AG10803 (cell line): ENCODE measurements at regions not wholly inside any gene's neighbourhood (a gene's known extent, or its start where the extent isn't known, plus 50 kb on each side); places are given as distances from the start of the nearest gene placed in this dataset.
"Not testable (repeated sequence)": the region's sequence is repeated elsewhere in the genome, so short reads cannot be mapped to it uniquely, and the experiment has no call there.

Experiments
- DNase-seq: peaks from one replicate; pipeline ENCODE4 v3.0.0; 2010; ENCODE audit warnings: low read depth
- H3K4me3 ChIP-seq: 2 replicates; pipeline ENCODE4 v1.5.1; 2011; ENCODE audit warnings: mild to moderate bottlenecking, low read length, control low read depth
- TF ChIP-seq, protein P1 (sequence below): conservative IDR thresholded peaks from 2 replicates; pipeline ENCODE4 v1.5.1; 2011; ENCODE audit warnings: mild to moderate bottlenecking, low read length, control low read depth, inconsistent platforms

DNA sequence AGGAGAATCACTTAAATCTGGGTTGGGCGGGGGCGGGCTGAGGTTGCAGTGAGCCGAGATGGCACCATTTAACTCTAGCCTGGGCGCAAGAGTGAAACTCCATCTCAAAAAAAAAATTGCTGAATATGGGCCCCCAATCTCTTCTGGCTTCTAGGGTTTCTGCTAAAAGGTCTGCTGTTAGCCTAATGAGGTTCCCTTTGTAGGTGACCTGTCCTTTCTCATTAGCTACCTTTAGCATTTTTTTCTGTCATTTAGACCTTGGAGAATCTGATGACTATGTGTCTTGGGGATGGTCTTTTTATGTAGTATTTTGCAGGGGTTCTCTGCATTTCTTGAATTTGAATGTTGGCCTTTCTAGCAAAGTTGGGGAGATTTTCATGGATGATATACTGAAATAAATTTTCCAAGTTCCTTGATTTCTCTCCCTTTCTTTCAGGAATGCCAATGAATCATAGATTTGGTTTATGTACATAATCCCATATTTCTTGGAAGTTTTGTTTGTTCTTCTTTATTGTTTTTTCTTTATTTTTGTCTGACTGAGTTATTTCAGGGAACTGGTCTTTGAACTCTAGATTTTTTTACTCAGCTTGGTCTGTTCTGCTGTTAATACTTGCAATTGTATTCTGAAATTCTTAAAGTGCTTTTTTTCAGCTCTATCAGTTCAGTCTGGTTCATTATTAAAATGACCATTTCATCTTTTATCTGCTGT, 181.5 kb downstream of the TTC6 start:
- no peak for DNase-seq
- no peak overlapping the region for H3K4me3 ChIP-seq
- TF ChIP-seq, protein P1, sequence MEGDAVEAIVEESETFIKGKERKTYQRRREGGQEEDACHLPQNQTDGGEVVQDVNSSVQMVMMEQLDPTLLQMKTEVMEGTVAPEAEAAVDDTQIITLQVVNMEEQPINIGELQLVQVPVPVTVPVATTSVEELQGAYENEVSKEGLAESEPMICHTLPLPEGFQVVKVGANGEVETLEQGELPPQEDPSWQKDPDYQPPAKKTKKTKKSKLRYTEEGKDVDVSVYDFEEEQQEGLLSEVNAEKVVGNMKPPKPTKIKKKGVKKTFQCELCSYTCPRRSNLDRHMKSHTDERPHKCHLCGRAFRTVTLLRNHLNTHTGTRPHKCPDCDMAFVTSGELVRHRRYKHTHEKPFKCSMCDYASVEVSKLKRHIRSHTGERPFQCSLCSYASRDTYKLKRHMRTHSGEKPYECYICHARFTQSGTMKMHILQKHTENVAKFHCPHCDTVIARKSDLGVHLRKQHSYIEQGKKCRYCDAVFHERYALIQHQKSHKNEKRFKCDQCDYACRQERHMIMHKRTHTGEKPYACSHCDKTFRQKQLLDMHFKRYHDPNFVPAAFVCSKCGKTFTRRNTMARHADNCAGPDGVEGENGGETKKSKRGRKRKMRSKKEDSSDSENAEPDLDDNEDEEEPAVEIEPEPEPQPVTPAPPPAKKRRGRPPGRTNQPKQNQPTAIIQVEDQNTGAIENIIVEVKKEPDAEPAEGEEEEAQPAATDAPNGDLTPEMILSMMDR, result no peak

DNA sequence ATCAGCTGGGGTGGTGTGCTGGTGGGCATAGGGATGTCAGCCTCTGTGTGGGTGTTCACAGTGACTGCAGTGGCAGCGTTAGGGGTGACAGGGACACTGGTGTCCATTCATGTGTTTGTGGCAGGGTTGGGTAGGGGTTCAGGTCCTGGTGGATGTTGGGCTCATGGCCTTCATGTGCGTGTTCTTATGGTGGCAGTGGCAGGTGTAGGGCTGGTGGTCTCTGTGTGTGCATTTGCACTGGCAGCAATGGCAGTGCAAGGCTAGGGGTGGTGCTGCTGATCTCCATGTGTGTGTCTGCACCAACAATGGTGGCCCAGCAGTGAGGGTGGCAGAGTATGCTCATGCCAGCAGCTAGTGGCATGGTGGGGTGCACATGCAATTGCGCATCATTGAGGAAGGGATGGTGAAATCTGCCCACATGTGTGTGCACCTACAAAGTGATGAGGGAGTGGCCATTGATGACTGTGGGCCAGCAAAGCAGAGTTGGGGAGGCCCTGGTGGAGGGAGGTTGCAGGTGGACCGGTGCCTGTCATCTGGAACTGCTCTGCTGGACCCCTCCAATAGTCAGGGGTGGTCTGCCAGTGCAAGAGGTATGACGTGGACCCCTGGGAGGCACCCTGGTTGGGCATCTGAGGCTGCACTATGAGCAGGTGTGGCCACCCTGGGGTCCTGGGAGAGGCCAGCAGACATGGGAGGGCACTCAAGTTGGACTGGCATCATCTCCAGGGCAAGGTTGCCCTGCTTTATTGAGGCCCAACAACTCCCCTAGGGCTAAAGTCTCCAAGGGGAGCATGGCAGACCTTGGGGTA, 182.9 kb downstream of the TTC6 start:
- no peak overlapping the region for H3K4me3 ChIP-seq
- TF ChIP-seq, protein P1, result no peak
- DNase-seq, result no peak

DNA sequence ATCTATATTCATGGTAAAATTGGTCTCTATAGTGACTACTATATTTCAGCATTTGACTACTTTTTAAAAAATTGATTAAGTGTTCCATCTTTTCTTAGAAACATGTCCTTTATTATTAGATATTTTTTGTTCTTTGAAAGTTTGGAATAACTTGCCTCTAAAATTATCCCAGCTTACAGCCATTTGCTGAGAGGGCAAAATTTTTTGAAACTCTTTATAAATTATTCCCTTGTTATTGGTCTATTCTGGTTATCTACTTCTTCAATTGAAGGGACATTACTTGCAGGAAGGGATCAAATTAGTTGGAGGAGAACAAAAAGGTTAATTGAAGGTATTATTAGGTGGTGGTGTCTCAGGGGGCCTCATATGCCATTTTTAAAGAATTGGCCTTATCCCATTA, 184.1 kb downstream of the TTC6 start:
- DNase-seq, result no peak
- no peak overlapping the region for H3K4me3 ChIP-seq

DNA sequence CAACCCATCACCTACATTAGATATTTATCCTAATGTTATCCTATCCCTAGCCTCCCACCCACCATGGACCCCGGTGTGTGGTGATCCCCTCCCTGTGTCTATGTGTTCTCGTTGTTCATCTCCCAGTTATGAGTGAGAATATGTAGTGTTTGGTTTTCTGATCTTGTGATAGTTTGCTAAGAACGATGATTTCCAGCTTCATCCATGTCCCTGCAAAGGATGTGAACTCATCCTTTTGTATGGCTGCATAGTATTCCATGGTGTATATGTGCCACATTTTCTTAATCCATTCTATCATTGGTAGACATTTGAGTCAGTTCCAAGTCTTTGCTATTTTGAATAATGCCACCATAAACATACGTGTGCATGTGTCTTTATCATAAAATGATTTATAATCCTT, 185.3 kb downstream of the TTC6 start:
- H3K4me3 ChIP-seq, DNase-seq: not testable (repeated sequence)

More for the DNA sequence above, 184.1 kb downstream of the TTC6 start:
- TF ChIP-seq, protein P1, result no peak

DNA sequence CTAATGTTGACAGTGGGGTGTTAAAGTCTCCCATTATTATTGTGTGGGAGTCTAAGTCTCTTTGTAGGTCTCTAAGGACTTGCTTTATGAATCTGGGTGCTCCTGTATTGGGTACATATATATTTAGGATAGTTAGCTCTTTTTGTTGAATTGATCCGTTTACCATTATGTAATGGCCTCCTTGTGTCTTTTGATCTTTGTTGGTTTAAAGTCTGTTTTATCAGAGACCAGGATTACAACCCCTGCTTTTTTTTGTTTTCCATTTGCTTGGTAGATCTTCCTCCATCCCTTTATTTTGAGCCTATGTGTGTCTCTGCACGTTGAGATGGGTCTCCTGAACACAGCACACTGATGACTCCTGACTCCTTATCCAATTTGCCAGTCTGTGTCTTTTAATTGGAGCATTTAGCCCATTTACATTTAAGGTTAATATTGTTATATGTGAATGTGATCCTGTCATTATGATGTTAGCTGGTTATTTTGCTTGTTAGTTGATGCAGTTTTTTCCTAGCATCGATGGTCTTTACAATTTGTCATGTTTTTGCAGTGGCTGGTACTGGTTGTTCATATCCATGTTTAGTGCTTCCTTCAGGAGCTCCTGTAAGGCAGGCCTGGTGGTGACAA, 188.9 kb downstream of the TTC6 start:
- H3K4me3 ChIP-seq, DNase-seq: not testable (repeated sequence)

DNA sequence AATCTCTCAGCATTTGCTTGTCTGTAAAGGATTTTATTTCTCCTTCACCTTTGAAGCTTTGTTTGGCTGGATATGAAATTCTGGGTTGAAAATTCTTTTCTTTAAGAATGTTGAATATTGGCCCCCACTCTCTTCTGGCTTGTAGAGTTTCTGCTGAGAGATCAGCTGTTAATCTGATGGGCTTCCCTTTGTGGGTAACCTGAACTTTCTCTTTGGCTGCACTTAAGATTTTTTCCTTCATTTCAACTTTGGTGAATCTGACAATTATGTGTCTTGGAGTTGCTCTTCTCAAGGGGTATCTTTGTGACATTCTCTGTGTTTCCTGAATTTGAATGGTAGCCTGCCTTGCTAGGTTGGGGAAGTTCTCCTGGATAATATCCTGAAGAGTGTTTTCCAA, 189.4 kb downstream of the TTC6 start:
- DNase-seq, result not testable (repeated sequence)

DNA sequence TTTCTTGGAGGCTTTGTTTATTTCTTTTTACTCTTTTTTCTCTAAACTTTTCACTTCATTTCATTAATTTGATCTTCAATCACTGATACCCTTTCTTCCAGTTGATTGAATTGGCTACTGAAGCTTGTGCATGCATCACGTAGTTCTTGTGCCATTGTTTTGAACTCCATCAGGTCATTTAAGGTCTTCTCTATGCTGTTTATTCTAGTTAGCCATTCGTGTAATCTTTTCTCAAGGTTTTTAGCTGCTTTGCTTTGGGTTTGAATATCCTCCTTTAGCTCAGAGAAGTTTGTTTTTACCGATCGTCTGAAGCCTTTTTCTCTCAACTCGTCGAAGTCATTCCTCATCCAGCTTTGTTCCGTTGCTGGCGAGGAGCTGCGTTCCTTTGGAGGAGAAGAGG, 189.9 kb downstream of the TTC6 start:
- DNase-seq, result not testable (repeated sequence)

More for the DNA sequence above, 189.4 kb downstream of the TTC6 start:
- not testable (repeated sequence) for H3K4me3 ChIP-seq

DNA sequence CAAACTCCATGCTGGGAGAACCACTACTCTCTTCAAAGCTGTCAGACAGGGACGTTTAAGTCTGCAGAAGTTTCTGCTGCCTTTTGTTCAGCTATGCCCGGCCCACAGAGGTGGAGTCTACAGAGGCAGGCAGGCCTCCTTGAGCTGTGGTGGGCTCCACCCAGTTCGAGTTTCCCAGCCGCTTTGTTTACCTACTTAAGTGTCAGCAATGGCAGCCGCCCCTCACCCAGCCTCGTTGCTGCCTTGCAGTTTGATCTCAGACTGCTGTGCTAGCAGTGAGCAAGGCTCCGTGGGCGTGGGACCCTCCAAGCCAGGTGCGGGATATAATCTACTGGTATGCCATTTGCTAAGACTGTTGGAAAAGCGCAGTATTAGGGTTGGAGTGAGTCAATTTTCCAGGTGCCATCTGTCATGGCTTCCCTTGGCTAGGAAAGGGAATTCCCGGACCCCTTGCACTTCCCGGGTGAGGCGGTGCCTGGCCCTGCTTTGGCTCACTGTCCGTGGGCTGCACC, 190.7 kb downstream of the TTC6 start:
- not testable (repeated sequence) for H3K4me3 ChIP-seq, DNase-seq

More for the DNA sequence above, 189.9 kb downstream of the TTC6 start:
- not testable (repeated sequence) for H3K4me3 ChIP-seq

DNA sequence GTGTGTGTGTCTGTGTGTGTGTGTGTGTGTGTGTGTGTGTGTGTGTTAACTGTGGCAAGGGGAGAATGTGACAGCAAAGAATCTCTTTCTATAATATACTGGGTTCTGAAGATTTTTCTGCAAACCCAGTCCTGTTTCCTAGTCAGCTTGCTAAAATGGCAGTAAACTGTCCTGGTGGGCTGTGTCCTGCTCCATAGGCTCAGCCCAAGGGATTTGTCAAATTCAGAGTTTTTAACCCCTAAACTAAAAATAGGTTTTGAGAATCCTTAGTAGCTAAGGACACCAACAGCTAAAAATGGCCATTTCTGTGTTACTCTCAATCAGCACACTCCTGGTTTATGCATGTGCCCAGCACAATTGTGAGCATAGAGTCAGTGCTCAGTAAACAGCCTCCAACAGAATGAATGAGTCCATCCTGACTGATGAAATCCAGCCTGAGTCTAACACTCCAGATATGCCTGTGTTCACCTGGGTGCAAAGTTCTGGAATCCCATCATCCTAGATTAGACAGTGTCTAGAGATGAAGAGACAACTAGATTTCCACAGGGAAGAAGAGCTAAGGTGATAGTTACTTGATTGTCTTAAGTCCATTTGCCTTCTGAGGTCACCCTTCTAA, 192.6 kb downstream of the TTC6 start:
- TF ChIP-seq, protein P1, result no peak
- no peak overlapping the region for H3K4me3 ChIP-seq
- DNase-seq, result no peak
